Trophoblast cell (in vitro differentiated cells and primary cell): ENCODE measurements at regions not wholly inside any gene's neighbourhood (a gene's known extent, or its start where the extent isn't known, plus 50 kb on each side); places are given as distances from the start of the nearest gene placed in this dataset.
"Not testable (repeated sequence)": the region's sequence is repeated elsewhere in the genome, so short reads cannot be mapped to it uniquely, and the experiment has no call there.

ENCODE experiments used
- DNase-seq, 2 donors: peaks; one replicate each; pipeline ENCODE4 v3.0.0-alpha.2; 2016
- H2AFZ ChIP-seq: 2 replicates; pipeline ENCODE4 v1.6.1; 2013; ENCODE audit warnings: low read length, moderate library complexity, mild to moderate bottlenecking; ENCODE audit not compliant: insufficient read depth, poor library complexity
- H2AK5ac ChIP-seq: 2 replicates; pipeline ENCODE4 v1.6.1; 2013; ENCODE audit warnings: mild to moderate bottlenecking, low read length
- H2BK120ac ChIP-seq: 2 replicates; pipeline ENCODE4 v1.6.1; 2013; ENCODE audit warnings: low read length, mild to moderate bottlenecking, moderate library complexity; ENCODE audit not compliant: insufficient read depth, poor library complexity
- H2BK12ac ChIP-seq: 2 replicates; pipeline ENCODE4 v1.6.1; 2013; ENCODE audit warnings: mild to moderate bottlenecking, low read length, moderate library complexity
- H2BK5ac ChIP-seq: 2 replicates; pipeline ENCODE4 v1.6.1; 2013; ENCODE audit warnings: low read length, low read depth, moderate library complexity, mild to moderate bottlenecking; ENCODE audit not compliant: poor library complexity
- H3K14ac ChIP-seq: 2 replicates; pipeline ENCODE4 v1.6.1; 2013; ENCODE audit warnings: mild to moderate bottlenecking, low read length
- H3K18ac ChIP-seq: 2 replicates; pipeline ENCODE4 v1.6.1; 2013; ENCODE audit warnings: mild to moderate bottlenecking, low read length
- H3K23ac ChIP-seq: 2 replicates; pipeline ENCODE4 v1.6.1; 2013; ENCODE audit warnings: low read length
- H3K27ac ChIP-seq: 2 replicates; pipeline ENCODE4 v1.5.1; 2013; ENCODE audit warnings: low read depth, mild to moderate bottlenecking, inconsistent platforms, low read length, moderate library complexity
- H3K27me3 ChIP-seq: 2 replicates; pipeline ENCODE4 v1.6.1; 2013; ENCODE audit warnings: inconsistent platforms, mild to moderate bottlenecking, low read length, moderate library complexity; ENCODE audit not compliant: insufficient read depth
- H3K36me3 ChIP-seq, 2 experiments: 1 replicate in 1 of 2; 2 replicates in 1 of 2; pipeline ENCODE4 v1.6.1; 2013; ENCODE audit warnings: low read length in 2 of 2, mild to moderate bottlenecking in 2 of 2, moderate library complexity in 1 of 2; ENCODE audit not compliant: insufficient read depth in 2 of 2, control insufficient read depth in 1 of 2
- H3K4ac ChIP-seq: 2 replicates; pipeline ENCODE4 v1.6.1; 2013; ENCODE audit warnings: low read depth, mild to moderate bottlenecking, low read length, moderate library complexity
- H3K4me1 ChIP-seq, 2 experiments: 1 replicate in 1 of 2; 2 replicates in 1 of 2; pipeline ENCODE4 v1.6.1; 2013; ENCODE audit warnings: low read length in 2 of 2, mild to moderate bottlenecking in 2 of 2, moderate library complexity in 1 of 2; ENCODE audit not compliant: insufficient read depth in 2 of 2, control insufficient read depth in 1 of 2
- H3K4me2 ChIP-seq: 2 replicates; pipeline ENCODE4 v1.6.1; 2013; ENCODE audit warnings: inconsistent platforms, mild to moderate bottlenecking, low read length, moderate library complexity
- H3K4me3 ChIP-seq: 2 replicates; pipeline ENCODE4 v1.5.1; 2013; ENCODE audit warnings: mild to moderate bottlenecking, low read depth, low read length, inconsistent platforms
- H3K79me1 ChIP-seq: one replicate; pipeline ENCODE4 v1.6.1; 2013; ENCODE audit warnings: low read length
- H3K79me2 ChIP-seq: 2 replicates; pipeline ENCODE4 v1.6.1; 2013; ENCODE audit warnings: low read length, mild to moderate bottlenecking; ENCODE audit not compliant: control insufficient read depth, insufficient read depth, poor library complexity
- H3K9ac ChIP-seq: 2 replicates; pipeline ENCODE4 v1.6.1; 2013; ENCODE audit warnings: mild to moderate bottlenecking, low read length
- H3K9me3 ChIP-seq: 2 replicates; pipeline ENCODE4 v1.6.1; 2013; ENCODE audit warnings: low read depth, mild to moderate bottlenecking, control low read depth, inconsistent platforms, low read length; ENCODE audit not compliant: insufficient read depth
- H4K12ac ChIP-seq: 2 replicates; pipeline ENCODE4 v1.6.1; 2013; ENCODE audit warnings: low read depth, mild to moderate bottlenecking, low read length, moderate library complexity
- H4K8ac ChIP-seq: 2 replicates; pipeline ENCODE4 v1.6.1; 2013; ENCODE audit warnings: low read depth, mild to moderate bottlenecking, low read length, moderate library complexity
- H4K91ac ChIP-seq: one replicate; pipeline ENCODE4 v1.6.1; 2013; ENCODE audit warnings: low read depth, mild to moderate bottlenecking, low read length, moderate library complexity
- WGBS: extraction: QIAGEN DNeasy Blood & Tissue Kit; methylation state at CpG from one replicate; pipeline ENCODE4 v1.1.7; 2013; ENCODE audit warnings: missing lambda C conversion rate; ENCODE audit not compliant: insufficient read length, insufficient coverage; ENCODE audit errors: extremely low coverage; 5-methylcytosine and 5-hydroxymethylcytosine counted together

DNA sequence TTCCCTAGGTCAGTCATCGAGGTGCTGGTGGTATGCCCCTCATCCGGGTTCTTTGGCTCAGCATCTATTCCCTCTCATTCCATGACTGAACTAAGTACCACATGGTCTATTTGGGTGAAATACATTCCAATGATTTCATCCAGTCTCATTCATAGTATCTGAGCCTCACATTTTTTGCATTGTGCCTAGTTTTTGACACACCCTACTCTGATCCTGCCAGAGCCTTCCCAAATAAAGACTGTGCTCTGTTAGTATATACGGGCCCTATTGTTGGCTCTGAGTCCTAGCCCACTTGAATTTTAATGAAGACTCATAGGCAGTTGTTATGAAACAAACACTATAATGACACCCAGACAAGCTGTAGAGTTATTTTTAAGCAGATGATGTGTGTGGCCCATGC is 740.7 kb downstream of the CETN3 start:
- no peak overlapping the region for H2BK12ac ChIP-seq
- H3K9me3 ChIP-seq = no peaks in the 10 kb centered on the region
- no peak overlapping the region for H3K27ac ChIP-seq
- H2BK5ac ChIP-seq = no peak overlapping the region
- H3K4me3 ChIP-seq = no peak overlapping the region
- H2AFZ ChIP-seq = no peak overlapping the region
- H3K4me2 ChIP-seq = no peak overlapping the region
- no peak overlapping the region for H3K9ac ChIP-seq
- no peak overlapping the region for H2BK120ac ChIP-seq
- H3K27me3 ChIP-seq = no peaks in the 10 kb centered on the region
- H4K12ac ChIP-seq = no peak overlapping the region
- H3K79me2 ChIP-seq = no peaks in the 10 kb centered on the region
- no peak overlapping the region for H2AK5ac ChIP-seq
- no peaks in the 10 kb centered on the region for H3K36me3 ChIP-seq
- H4K8ac ChIP-seq = no peak overlapping the region
- WGBS = no CpG with 5 or more reads among the region's 3 CpGs
- no peak overlapping the region for H3K14ac ChIP-seq
- no peak overlapping the region for H3K23ac ChIP-seq
- H3K79me1 ChIP-seq = no peaks in the 10 kb centered on the region
- no peaks in the 10 kb centered on the region for H3K4me1 ChIP-seq
- H3K18ac ChIP-seq = no peak overlapping the region
- no peak for DNase-seq
- H4K91ac ChIP-seq = no peak overlapping the region
- no peak overlapping the region for H3K4ac ChIP-seq

DNA sequence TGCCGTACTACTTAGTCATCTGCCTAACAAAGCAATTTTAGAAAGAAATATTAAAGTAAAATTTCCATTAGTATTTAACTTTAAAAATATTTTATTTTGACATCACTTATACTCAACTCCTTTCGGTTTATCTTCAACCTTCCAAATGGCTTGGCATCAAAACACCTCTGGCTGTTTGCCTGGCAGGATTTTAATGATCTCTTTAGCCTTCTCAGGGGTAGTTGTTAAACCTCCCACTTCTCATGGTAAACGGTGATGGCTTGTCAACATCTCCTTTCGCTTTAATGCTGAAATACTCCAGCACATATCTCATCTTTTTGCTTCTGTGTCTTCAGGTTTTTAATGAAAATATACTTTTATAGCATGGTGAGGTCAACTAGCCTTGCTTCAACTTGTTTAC is 747.1 kb downstream of the CETN3 start:
- Histone ChIP-seq H4K8ac (no peak overlapping the region), H3K23ac (no peak overlapping the region), H3K27ac (no peak overlapping the region), H2AK5ac (no peak overlapping the region), H3K4me2 (no peak overlapping the region), H2BK120ac (no peak overlapping the region), H2BK12ac (no peak overlapping the region), H2BK5ac (no peak overlapping the region), H3K79me1 (no peaks in the 10 kb centered on the region), H3K4ac (no peak overlapping the region), H3K9me3 (no peaks in the 10 kb centered on the region), H4K91ac (no peak overlapping the region), H3K9ac (no peak overlapping the region), H3K14ac (no peak overlapping the region), H3K18ac (no peak overlapping the region), H4K12ac (no peak overlapping the region), H3K4me1 (no peaks in the 10 kb centered on the region), H3K4me3 (no peak overlapping the region), H3K27me3 (no peaks in the 10 kb centered on the region), H3K79me2 (no peaks in the 10 kb centered on the region), H3K36me3 (no peaks in the 10 kb centered on the region), H2AFZ (no peak overlapping the region)
- no CpG with 5 or more reads among the region's 4 CpGs for WGBS
- no peak for DNase-seq

DNA sequence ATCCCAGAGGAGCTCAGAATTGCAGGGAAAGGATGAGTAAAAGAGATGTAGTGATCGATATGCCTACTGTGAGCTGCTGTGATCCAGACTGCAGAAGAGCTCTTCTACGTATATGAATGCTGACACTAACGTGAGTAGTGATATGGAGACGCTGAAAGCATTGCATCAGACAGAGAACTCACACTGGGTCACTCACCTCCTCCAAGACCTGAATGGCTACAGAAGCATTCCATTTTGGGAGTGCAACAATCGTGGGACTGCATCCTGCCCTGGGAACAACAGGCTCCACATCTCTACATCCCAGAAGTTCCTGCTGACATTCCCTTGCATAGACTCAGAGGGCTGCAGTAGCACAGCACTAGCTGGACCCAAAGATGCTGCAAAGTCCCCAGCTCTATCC is 755.9 kb upstream of the MEF2C start:
- Histone ChIP-seq H3K14ac (no peak overlapping the region), H3K9ac (no peak overlapping the region), H4K12ac (no peak overlapping the region), H2AFZ (no peak overlapping the region), H2BK120ac (no peak overlapping the region), H3K4me2 (no peak overlapping the region), H3K36me3 (no peaks in the 10 kb centered on the region), H2BK5ac (no peak overlapping the region), H3K9me3 (peaks cover 5% of the 10 kb centered on the region), H3K18ac (no peak overlapping the region), H3K27ac (no peak overlapping the region), H4K91ac (no peak overlapping the region), H3K4me3 (no peak overlapping the region), H4K8ac (no peak overlapping the region), H2AK5ac (no peak overlapping the region), H3K4me1 (no peaks in the 10 kb centered on the region), H3K79me2 (no peaks in the 10 kb centered on the region), H3K23ac (no peak overlapping the region), H3K79me1 (no peaks in the 10 kb centered on the region), H3K27me3 (no peaks in the 10 kb centered on the region), H2BK12ac (no peak overlapping the region), H3K4ac (no peak overlapping the region)
- no CpG with 5 or more reads among the region's 5 CpGs for WGBS
- no peak for DNase-seq

DNA sequence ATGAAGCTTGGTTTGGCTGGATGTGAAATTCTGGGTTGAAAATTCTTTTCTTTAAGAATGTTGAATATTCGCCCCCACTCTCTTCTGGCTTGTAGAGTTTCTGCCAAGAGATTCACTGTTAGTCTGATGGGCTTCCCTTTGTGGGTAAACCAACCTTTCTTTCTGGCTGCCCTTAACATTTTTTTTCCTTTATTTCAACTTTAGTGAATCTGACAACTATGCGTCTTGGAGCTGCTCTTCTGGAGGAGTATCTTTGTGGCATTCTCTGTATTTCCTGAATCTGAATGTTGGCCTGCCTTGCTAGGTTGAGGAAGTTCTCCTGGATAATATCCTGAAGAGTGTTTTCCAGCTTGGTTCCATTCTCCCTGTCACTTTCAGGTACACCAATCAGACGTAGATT is 751.2 kb upstream of the MEF2C start:
- no CpG with 5 or more reads among the region's 3 CpGs for WGBS
- not testable (repeated sequence) for H2BK5ac ChIP-seq

DNA sequence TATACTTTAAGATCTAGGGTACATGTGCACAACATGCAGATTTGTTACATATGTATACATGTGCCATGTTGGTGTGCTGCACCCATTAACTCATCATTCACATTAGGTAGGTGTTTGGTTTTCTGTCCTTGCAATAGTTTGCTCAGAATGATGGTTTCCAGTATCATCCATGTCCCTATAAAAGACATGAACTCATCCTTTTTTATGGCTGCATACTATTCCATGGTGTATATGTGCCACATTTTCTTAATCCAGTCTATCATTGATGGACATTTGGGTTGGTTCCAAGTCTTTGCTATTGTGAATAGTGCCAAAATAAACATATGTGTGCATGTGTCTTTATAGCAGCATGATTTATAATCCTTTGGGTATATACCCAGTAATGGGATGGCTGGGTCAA is 747.1 kb upstream of the MEF2C start:
- not testable (repeated sequence) for H3K9me3 ChIP-seq, H3K27me3 ChIP-seq, H3K4me2 ChIP-seq, H3K18ac ChIP-seq, H3K14ac ChIP-seq, H3K27ac ChIP-seq, H3K4me3 ChIP-seq, H3K36me3 ChIP-seq, H3K4me1 ChIP-seq, H2BK120ac ChIP-seq, H2BK12ac ChIP-seq, H3K79me2 ChIP-seq, H4K91ac ChIP-seq, DNase-seq, H3K4ac ChIP-seq, H3K79me1 ChIP-seq, H2BK5ac ChIP-seq, H4K12ac ChIP-seq, H2AK5ac ChIP-seq, H2AFZ ChIP-seq, H3K23ac ChIP-seq, H3K9ac ChIP-seq, H4K8ac ChIP-seq

More for the DNA sequence above, 751.2 kb upstream of the MEF2C start:
- not testable (repeated sequence) for H3K4me3 ChIP-seq, H3K27me3 ChIP-seq, H3K4me1 ChIP-seq, DNase-seq, H4K12ac ChIP-seq, H3K36me3 ChIP-seq, H3K79me1 ChIP-seq, H3K4ac ChIP-seq, H3K4me2 ChIP-seq, H3K23ac ChIP-seq, H3K14ac ChIP-seq, H3K9ac ChIP-seq, H2BK120ac ChIP-seq, H3K79me2 ChIP-seq, H3K18ac ChIP-seq, H3K9me3 ChIP-seq, H4K8ac ChIP-seq, H2AK5ac ChIP-seq, H2BK12ac ChIP-seq, H3K27ac ChIP-seq, H2AFZ ChIP-seq, H4K91ac ChIP-seq
